HEK293T (cell line): ENCODE measurements at regions not wholly inside any gene's neighbourhood (a gene's known extent, or its start where the extent isn't known, plus 50 kb on each side); places are given as distances from the start of the nearest gene placed in this dataset.
A peak's percentile ranks its signal among the peaks of the same experiment; 100 is the strongest.

Source experiments
- CTCF ChIA-PET: fragments of 350-600 bp; formaldehyde crosslinking; extraction: SDS; loops from one replicate; lab custom pipeline; 2021; ENCODE audit warnings: antibody characterized with exemption, inconsistent platforms; lab: Yijun Ruan, JAX
- POLR2A ChIA-PET: fragments of 350-600 bp; formaldehyde crosslinking; extraction: SDS; loops from one replicate; lab custom pipeline; 2020; ENCODE audit warnings: antibody characterized with exemption, inconsistent platforms; lab: Yijun Ruan, JAX
- DNase-seq: peaks from one replicate; pipeline ENCODE4 v3.0.0; 2012; ENCODE audit warnings: mixed read lengths; ENCODE audit errors: extremely low spot score
- ARNT ChIP-seq: fragments of 450-650 bp; IDR thresholded peaks from 2 replicates; pipeline ENCODE4 v1.6.1; 2017; ENCODE audit warnings: mild to moderate bottlenecking
- BHLHE40 ChIP-seq: fragments of 450-650 bp; IDR thresholded peaks from 2 replicates; pipeline ENCODE4 v1.6.1; 2016; ENCODE audit warnings: mild to moderate bottlenecking, moderate library complexity, borderline replicate concordance
- CTBP1 ChIP-seq: fragments of 450-650 bp; IDR thresholded peaks from 2 replicates; pipeline ENCODE4 v1.6.1; 2016; ENCODE audit warnings: borderline replicate concordance
- ELF4 ChIP-seq: fragments of 450-650 bp; IDR thresholded peaks from 2 replicates; pipeline ENCODE4 v1.6.1; 2017; ENCODE audit warnings: antibody characterized with exemption
- FOXA1 ChIP-seq: fragments of 450-650 bp; IDR thresholded peaks from 2 replicates; pipeline ENCODE4 v1.6.1; 2016; ENCODE audit warnings: mild to moderate bottlenecking
- FOXK2 ChIP-seq: fragments of 450-650 bp; IDR thresholded peaks from 2 replicates; pipeline ENCODE4 v1.6.1; 2016; ENCODE audit warnings: mild to moderate bottlenecking
- FOXM1 ChIP-seq: fragments of 450-650 bp; IDR thresholded peaks from 2 replicates; pipeline ENCODE4 v1.6.1; 2017; ENCODE audit warnings: mild to moderate bottlenecking, borderline replicate concordance
- HDGF ChIP-seq: fragments of 450-650 bp; IDR thresholded peaks from 2 replicates; pipeline ENCODE4 v1.6.1; 2017; ENCODE audit warnings: antibody characterized with exemption, borderline replicate concordance
- L3MBTL2 ChIP-seq: fragments of 450-650 bp; conservative IDR thresholded peaks from 2 replicates; pipeline ENCODE4 v1.6.1; 2016; ENCODE audit warnings: mild to moderate bottlenecking
- LEF1 ChIP-seq: fragments of 450-650 bp; IDR thresholded peaks from 2 replicates; pipeline ENCODE4 v1.6.1; 2017; ENCODE audit warnings: mild to moderate bottlenecking, borderline replicate concordance
- NFRKB ChIP-seq: fragments of 450-650 bp; IDR thresholded peaks from 2 replicates; pipeline ENCODE4 v1.6.1; 2016; ENCODE audit warnings: mild to moderate bottlenecking, moderate library complexity
- PKNOX1 ChIP-seq: fragments of 450-650 bp; IDR thresholded peaks from 2 replicates; pipeline ENCODE4 v1.6.1; 2016
- SP1 ChIP-seq: fragments of 450-650 bp; IDR thresholded peaks from 2 replicates; pipeline ENCODE4 v1.6.1; 2017
- SUZ12 ChIP-seq: fragments of 450-650 bp; IDR thresholded peaks from 2 replicates; pipeline ENCODE4 v1.6.1; 2016; ENCODE audit warnings: mild to moderate bottlenecking
- TARDBP ChIP-seq: fragments of 450-650 bp; IDR thresholded peaks from 2 replicates; pipeline ENCODE4 v1.6.1; 2016
- ZNF384 ChIP-seq: fragments of 450-650 bp; IDR thresholded peaks from 2 replicates; pipeline ENCODE4 v1.6.1; 2016

- TF ChIP-seq TARDBP = no peak
- TF ChIP-seq FOXA1 = no peak
- no peak for TF ChIP-seq FOXK2
- no peak for TF ChIP-seq ZNF384
- TF ChIP-seq CTBP1 = no peak
- no peak for TF ChIP-seq FOXM1
- TF ChIP-seq ARNT = no peak
- no peak for TF ChIP-seq L3MBTL2
- no peak for TF ChIP-seq ELF4
- no peak for TF ChIP-seq BHLHE40
- no peak for TF ChIP-seq LEF1
- ChIA-PET POLR2A (no interaction called here), CTCF (no interaction called here)
- DNase-seq = no peak
Measured at GRCh38 chr13:88424463-88424862, 753.3 kb downstream of the SLITRK5 start.

- CTCF ChIA-PET = no interaction called here
- 0 out of 2 replicates have a peak, but pooled peaks have one; percentile 15 for TF ChIP-seq PKNOX1
- no peak for TF ChIP-seq BHLHE40
Measured at GRCh38 chr13:88426661-88427060, 755.5 kb downstream of the SLITRK5 start.

GRCh38 chr13:88429862-88430261 lies 758.7 kb downstream of the SLITRK5 start:
- CTCF ChIA-PET = no interaction called here
- POLR2A ChIA-PET = no interaction called here
- peak; percentile 19 for DNase-seq
- TF ChIP-seq ARNT (no peak), SP1 (no peak), PKNOX1 (no peak), NFRKB (no peak), SUZ12 (no peak), FOXK2 (no peak), CTBP1 (no peak), LEF1 (no peak), FOXA1 (no peak), L3MBTL2 (no peak), BHLHE40 (no peak), ELF4 (no peak), HDGF (no peak), ZNF384 (no peak), TARDBP (no peak)

More at GRCh38 chr13:88426661-88427060, 755.5 kb downstream of the SLITRK5 start:
- DNase-seq = no peak
- POLR2A ChIA-PET = no interaction called here

GRCh38 chr13:88434953-88435352 lies 763.8 kb downstream of the SLITRK5 start:
- TF ChIP-seq SUZ12 (no peak), BHLHE40 (no peak), ELF4 (no peak), HDGF (no peak), PKNOX1 (no peak), FOXK2 (no peak), NFRKB (no peak), ZNF384 (no peak), SP1 (no peak), FOXM1 (no peak), FOXA1 (no peak), L3MBTL2 (no peak), LEF1 (no peak), TARDBP (no peak), CTBP1 (no peak), ARNT (no peak)
- ChIA-PET POLR2A (no interaction called here), CTCF (no interaction called here)
- no peak for DNase-seq

- ChIA-PET POLR2A (no interaction called here), CTCF (no interaction called here)
- TF ChIP-seq L3MBTL2 (no peak), ELF4 (no peak), SP1 (no peak), BHLHE40 (no peak), FOXK2 (no peak), TARDBP (no peak), CTBP1 (no peak), FOXA1 (no peak), SUZ12 (no peak), LEF1 (no peak)
- no peak for DNase-seq
Measured at GRCh38 chr13:88436974-88437373, 765.8 kb downstream of the SLITRK5 start.

GRCh38 chr13:88450515-88450914 lies 779.3 kb downstream of the SLITRK5 start:
- ChIA-PET POLR2A (no interaction called here), CTCF (no interaction called here)
- no peak for DNase-seq
- TF ChIP-seq SP1 (no peak), PKNOX1 (peak; percentile 91)

- ChIA-PET CTCF (no interaction called here), POLR2A (no interaction called here)
- TF ChIP-seq HDGF = no peak
- TF ChIP-seq L3MBTL2 = no peak
- TF ChIP-seq FOXK2 = no peak
- no peak for TF ChIP-seq PKNOX1
- no peak for TF ChIP-seq LEF1
- TF ChIP-seq TARDBP = no peak
- no peak for TF ChIP-seq FOXA1
- no peak for TF ChIP-seq ZNF384
- TF ChIP-seq FOXM1 = no peak
- TF ChIP-seq ELF4 = no peak
- TF ChIP-seq SP1 = no peak
- no peak for TF ChIP-seq NFRKB
- TF ChIP-seq SUZ12 = no peak
- TF ChIP-seq CTBP1 = no peak
- TF ChIP-seq BHLHE40 = no peak
- TF ChIP-seq ARNT = no peak
- no peak for DNase-seq
Measured at GRCh38 chr13:88456151-88456550, 785.0 kb downstream of the SLITRK5 start.
